ENCODE measurements at regions not wholly inside any gene's neighbourhood (a gene's known extent, or its start where the extent isn't known, plus 50 kb on each side); places are given as distances from the start of the nearest gene placed in this dataset.

DNA sequence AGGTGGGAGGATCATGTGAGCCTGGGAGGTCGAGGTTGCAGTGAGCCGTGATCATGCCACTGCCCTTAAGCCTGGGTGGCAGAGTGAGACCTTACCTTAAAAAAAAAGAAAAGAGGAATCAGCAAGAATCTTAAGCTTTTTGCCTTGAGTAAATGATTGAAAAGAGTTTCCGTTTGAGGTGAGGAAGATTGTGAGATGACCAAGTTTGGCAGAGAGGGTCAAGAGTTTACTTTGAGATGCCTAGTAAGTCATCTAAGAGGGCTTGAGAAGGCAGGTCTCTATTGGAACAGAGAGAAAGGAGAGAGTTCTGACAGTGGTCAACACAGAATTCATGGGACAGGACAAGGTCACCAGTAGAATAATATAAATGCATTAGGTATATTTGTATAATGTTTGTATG is 572.1 kb downstream of the TLE4 start:
- Histone ChIP-seq H3K27ac (no peak overlapping the region), H3K36me3 (ENCODE audit: insufficient read depth, low read length) (no peaks in the 10 kb centered on the region), H3K9me3 (ENCODE audit: low read depth, low read length) (no peaks in the 10 kb centered on the region), H3K9ac (ENCODE audit: insufficient read length) (no peak overlapping the region), H3K4me3 (no peak overlapping the region)
- TF ChIP-seq FOXP2 (optimal IDR thresholded peaks at IDR 0.05; ENCODE audit: control extremely low read depth, extremely low read length, insufficient read depth) (no peak), EZH2 (IDR thresholded peaks at IDR 0.05) (no peak), POLR2AphosphoS5 (IDR thresholded peaks at IDR 0.05; ENCODE audit: borderline replicate concordance, low read depth, low read length) (no peak)
- DNase-seq (ENCODE audit: low read depth, low spot score): no peak

DNA sequence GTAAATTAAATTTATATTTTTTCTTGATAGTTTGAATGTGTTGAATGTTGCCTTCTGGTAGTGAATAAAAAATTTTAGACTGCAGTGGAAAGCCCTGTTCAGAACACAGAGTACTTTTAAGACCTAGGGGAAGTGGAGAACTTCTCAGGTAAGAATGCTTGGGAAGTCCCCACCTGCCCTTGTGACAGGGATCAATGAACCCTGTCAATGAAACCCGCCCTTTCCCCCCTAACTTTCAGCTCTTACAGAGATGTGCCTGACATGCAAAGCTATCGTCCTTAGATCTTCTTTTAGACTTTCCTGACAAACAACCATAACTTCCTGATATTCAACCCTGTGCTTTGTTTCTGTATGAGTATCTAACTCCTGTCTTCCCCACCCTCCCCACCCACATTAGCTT is 562.7 kb downstream of the TLE4 start:
- Histone ChIP-seq H3K9ac (ENCODE audit: insufficient read length) (no peak overlapping the region), H3K9me3 (ENCODE audit: low read depth, low read length) (no peaks in the 10 kb centered on the region), H3K27ac (no peak overlapping the region), H3K4me3 (no peak overlapping the region), H3K36me3 (ENCODE audit: insufficient read depth, low read length) (no peaks in the 10 kb centered on the region)
- DNase-seq (ENCODE audit: low read depth, low spot score): no peak
- TF ChIP-seq POLR2AphosphoS5 (IDR thresholded peaks at IDR 0.05; ENCODE audit: borderline replicate concordance, low read depth, low read length) (no peak), FOXP2 (optimal IDR thresholded peaks at IDR 0.05; ENCODE audit: control extremely low read depth, extremely low read length, insufficient read depth) (no peak), EZH2 (IDR thresholded peaks at IDR 0.05) (no peak)

DNA sequence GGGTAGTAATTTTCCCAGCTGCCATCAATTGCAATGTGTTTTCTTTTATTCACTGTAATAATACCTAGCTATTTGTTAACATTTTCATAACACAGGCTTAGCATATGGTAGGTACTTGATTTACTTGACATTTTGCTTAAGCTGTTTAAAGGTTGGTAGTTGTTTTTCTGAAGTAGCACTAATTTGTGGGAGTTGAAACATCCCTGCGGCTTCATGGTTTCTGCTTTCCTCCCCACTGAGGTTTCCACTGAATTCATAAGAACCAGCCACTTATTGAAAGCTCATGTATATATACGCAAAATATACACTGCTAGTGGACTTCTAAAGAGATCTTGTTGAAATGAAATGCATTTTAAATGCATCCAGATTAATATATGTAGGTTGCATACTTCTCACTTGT is 559.9 kb downstream of the TLE4 start:
- no peaks in the 10 kb centered on the region for H3K9me3 ChIP-seq (ENCODE audit: low read depth, low read length)
- H3K27ac ChIP-seq: no peak overlapping the region
- no peak for DNase-seq (ENCODE audit: low read depth, low spot score)
- no peak overlapping the region for H3K4me3 ChIP-seq
- TF ChIP-seq EZH2 (IDR thresholded peaks at IDR 0.05) (no peak), POLR2AphosphoS5 (IDR thresholded peaks at IDR 0.05; ENCODE audit: borderline replicate concordance, low read depth, low read length) (no peak), FOXP2 (optimal IDR thresholded peaks at IDR 0.05; ENCODE audit: control extremely low read depth, extremely low read length, insufficient read depth) (no peak)
- no peak overlapping the region for H3K9ac ChIP-seq (ENCODE audit: insufficient read length)
- no peaks in the 10 kb centered on the region for H3K36me3 ChIP-seq (ENCODE audit: insufficient read depth, low read length)

DNA sequence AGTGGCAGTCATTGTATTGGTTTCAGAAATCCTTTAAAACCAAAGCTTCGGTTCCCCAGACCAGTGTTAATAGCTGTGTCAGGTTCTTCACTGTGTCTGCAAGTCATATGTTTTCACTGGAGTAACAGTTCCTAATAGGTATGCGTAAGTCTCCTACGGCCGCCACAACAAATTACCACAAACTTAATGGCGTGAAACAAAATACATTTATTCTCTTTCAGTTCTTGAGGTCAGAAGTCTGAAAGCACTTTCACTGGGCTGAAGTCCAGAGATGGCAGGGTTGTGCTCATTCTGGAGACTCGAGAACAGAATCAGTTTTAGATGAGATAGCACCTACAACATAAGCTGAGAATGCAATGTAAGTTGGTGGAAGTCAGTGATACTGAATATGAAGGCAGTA is 556.2 kb downstream of the TLE4 start:
- no peak overlapping the region for H3K9ac ChIP-seq (ENCODE audit: insufficient read length)
- no peaks in the 10 kb centered on the region for H3K36me3 ChIP-seq (ENCODE audit: insufficient read depth, low read length)
- no peak overlapping the region for H3K27ac ChIP-seq
- DNase-seq (ENCODE audit: low read depth, low spot score): no peak
- H3K9me3 ChIP-seq (ENCODE audit: low read depth, low read length): no peaks in the 10 kb centered on the region
- TF ChIP-seq EZH2 (IDR thresholded peaks at IDR 0.05) (no peak), FOXP2 (optimal IDR thresholded peaks at IDR 0.05; ENCODE audit: control extremely low read depth, extremely low read length, insufficient read depth) (no peak), POLR2AphosphoS5 (IDR thresholded peaks at IDR 0.05; ENCODE audit: borderline replicate concordance, low read depth, low read length) (no peak)
- H3K4me3 ChIP-seq: no peak overlapping the region

DNA sequence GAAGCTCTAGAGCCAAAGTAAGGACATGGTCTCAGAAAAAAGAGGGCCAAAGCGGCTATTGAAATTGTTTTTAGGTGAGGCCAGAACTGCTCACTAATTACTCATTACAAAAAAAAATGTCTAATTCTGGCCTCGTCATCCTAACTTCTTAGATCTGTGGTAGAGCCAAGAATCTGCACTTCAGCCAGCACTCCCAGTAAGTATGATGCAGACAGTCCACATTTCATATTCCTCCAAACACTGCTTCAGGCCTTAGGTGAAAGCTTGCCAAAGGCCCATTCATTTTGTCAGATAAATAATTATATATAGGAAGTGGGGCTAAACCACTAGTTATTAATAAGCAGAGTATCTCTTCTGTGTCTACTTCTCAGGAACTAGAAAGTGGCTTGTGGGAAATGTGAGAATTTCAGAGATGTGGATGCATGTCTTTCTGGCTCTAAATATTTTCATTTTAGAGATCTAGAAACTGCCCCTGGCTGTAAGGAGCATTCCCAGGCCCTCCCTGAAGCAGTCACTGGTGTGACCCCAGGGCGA is 554.0 kb downstream of the TLE4 start:
- no peaks in the 10 kb centered on the region for H3K9me3 ChIP-seq (ENCODE audit: low read depth, low read length)
- no peak overlapping the region for H3K4me3 ChIP-seq
- DNase-seq (ENCODE audit: low read depth, low spot score): no peak
- H3K27ac ChIP-seq: no peak overlapping the region
- no peaks in the 10 kb centered on the region for H3K36me3 ChIP-seq (ENCODE audit: insufficient read depth, low read length)
- H3K9ac ChIP-seq (ENCODE audit: insufficient read length): no peak overlapping the region
- TF ChIP-seq EZH2 (IDR thresholded peaks at IDR 0.05): no peak
- TF ChIP-seq FOXP2 (optimal IDR thresholded peaks at IDR 0.05; ENCODE audit: control extremely low read depth, extremely low read length, insufficient read depth): no peak
- TF ChIP-seq POLR2AphosphoS5 (IDR thresholded peaks at IDR 0.05; ENCODE audit: borderline replicate concordance, low read depth, low read length): no peak

DNA sequence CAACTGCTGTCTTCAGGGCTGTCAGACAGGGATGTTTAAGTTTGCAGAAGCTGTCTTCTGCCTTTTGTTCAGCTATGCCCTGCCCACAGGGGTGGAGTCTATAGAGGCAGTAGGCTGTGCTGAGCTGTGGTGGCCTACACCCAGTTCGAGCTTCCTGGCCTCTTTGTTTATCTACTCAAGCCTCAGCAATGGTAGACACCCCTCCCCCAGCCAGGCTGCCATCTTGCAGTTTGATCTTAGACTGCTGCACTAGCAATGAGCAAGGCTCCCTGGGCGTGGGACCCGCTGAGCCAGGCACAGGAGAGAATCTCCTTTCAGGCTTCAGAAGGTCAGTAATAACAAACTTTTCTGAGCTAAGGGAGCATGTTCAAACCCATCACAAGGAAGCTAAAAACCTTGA is 545.3 kb downstream of the TLE4 start:
- Histone ChIP-seq H3K4me3 (no peak overlapping the region), H3K27ac (no peak overlapping the region), H3K9me3 (ENCODE audit: low read depth, low read length) (no peaks in the 10 kb centered on the region), H3K36me3 (ENCODE audit: insufficient read depth, low read length) (no peaks in the 10 kb centered on the region), H3K9ac (ENCODE audit: insufficient read length) (no peak overlapping the region)
- TF ChIP-seq POLR2AphosphoS5 (IDR thresholded peaks at IDR 0.05; ENCODE audit: borderline replicate concordance, low read depth, low read length) (no peak), EZH2 (IDR thresholded peaks at IDR 0.05) (no peak), FOXP2 (optimal IDR thresholded peaks at IDR 0.05; ENCODE audit: control extremely low read depth, extremely low read length, insufficient read depth) (no peak)
- DNase-seq (ENCODE audit: low read depth, low spot score): no peak

DNA sequence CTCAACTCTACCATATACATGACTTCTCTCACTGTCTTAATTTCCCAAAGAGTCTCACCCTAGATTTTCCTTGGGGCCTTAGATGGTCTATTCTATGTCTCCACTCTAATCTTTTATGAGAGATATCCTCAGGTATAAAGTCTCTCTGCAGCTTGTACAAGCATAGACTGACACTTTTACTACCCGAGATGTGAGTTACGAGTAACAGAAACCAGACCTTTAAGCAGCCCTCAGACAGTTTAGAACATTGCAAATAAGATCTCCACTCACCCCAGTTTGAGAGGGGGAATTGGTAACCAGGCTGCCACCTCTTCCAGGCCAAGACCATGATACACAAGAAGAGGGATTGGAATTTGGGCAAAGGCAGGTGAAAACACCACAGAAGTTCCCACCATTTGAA is 542.5 kb downstream of the TLE4 start:
- TF ChIP-seq FOXP2 (optimal IDR thresholded peaks at IDR 0.05; ENCODE audit: control extremely low read depth, extremely low read length, insufficient read depth): no peak
- no peak for TF ChIP-seq EZH2 (IDR thresholded peaks at IDR 0.05)
- TF ChIP-seq POLR2AphosphoS5 (IDR thresholded peaks at IDR 0.05; ENCODE audit: borderline replicate concordance, low read depth, low read length): no peak
- no peaks in the 10 kb centered on the region for H3K9me3 ChIP-seq (ENCODE audit: low read depth, low read length)
- no peak overlapping the region for H3K4me3 ChIP-seq
- H3K9ac ChIP-seq (ENCODE audit: insufficient read length): no peak overlapping the region
- H3K36me3 ChIP-seq (ENCODE audit: insufficient read depth, low read length): no peaks in the 10 kb centered on the region
- H3K27ac ChIP-seq: no peak overlapping the region
- DNase-seq (ENCODE audit: low read depth, low spot score): no peak

DNA sequence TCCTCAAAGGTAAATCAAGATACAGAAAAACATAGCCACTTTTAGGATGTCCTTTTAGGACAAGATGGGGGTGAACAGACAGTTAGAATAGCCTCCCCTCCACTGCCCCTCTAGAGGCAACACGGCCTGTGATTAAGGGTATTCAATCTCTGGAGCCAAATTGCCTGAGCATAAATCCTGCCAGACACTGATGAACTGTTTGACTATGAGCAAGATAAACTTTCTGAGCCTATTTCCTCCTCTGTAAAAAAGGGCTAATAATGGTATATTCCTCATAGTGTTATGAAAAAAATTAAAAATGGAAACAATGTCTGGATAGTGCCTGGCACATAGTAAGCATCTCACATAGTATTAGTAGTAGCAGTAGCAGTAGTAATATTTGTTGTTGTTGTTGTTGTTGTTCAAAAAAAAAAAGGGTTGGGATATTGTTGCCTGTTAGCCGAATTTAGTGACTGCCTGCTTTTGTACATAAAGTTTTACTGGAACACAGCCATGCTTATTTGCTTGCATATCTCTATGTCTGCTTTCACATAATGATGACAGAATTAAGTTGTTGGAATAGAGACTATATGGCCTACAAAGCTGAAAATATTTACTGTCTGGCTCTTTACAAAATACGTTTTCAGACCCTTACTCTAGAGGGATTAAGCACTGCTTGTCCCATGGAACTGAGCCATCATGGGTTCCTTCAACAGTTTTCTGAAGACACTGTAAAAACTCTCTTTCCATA is 536.3 kb downstream of the TLE4 start:
- H3K9me3 ChIP-seq (ENCODE audit: low read depth, low read length): no peaks in the 10 kb centered on the region
- no peak overlapping the region for H3K4me3 ChIP-seq
- H3K27ac ChIP-seq: no peak overlapping the region
- no peaks in the 10 kb centered on the region for H3K36me3 ChIP-seq (ENCODE audit: insufficient read depth, low read length)
- no peak for DNase-seq (ENCODE audit: low read depth, low spot score)
- H3K9ac ChIP-seq (ENCODE audit: insufficient read length): no peak overlapping the region
- TF ChIP-seq POLR2AphosphoS5 (IDR thresholded peaks at IDR 0.05; ENCODE audit: borderline replicate concordance, low read depth, low read length): no peak
- TF ChIP-seq FOXP2 (optimal IDR thresholded peaks at IDR 0.05; ENCODE audit: control extremely low read depth, extremely low read length, insufficient read depth): no peak
- TF ChIP-seq EZH2 (IDR thresholded peaks at IDR 0.05): no peak
